H9 (cell line): ENCODE measurements at regions not wholly inside any gene's neighbourhood (a gene's known extent, or its start where the extent isn't known, plus 50 kb on each side); places are given as distances from the start of the nearest gene placed in this dataset.

Experiments
- DNase-seq: peaks from one replicate; pipeline ENCODE4 v3.0.0-alpha.2; 2017
- H2AFZ ChIP-seq: one replicate; pipeline ENCODE4 v1.6.1; 2013; ENCODE audit warnings: mild to moderate bottlenecking, low read length, control low read depth, moderate library complexity
- H2AK5ac ChIP-seq: 2 replicates; pipeline ENCODE4 v1.6.1; 2013; ENCODE audit warnings: low read length, control low read depth, mixed read lengths; ENCODE audit not compliant: insufficient read length
- H2BK120ac ChIP-seq: one replicate; pipeline ENCODE4 v1.6.1; 2013; ENCODE audit warnings: low read depth, mild to moderate bottlenecking, low read length, control low read depth, inconsistent platforms; ENCODE audit not compliant: poor library complexity, severe bottlenecking
- H2BK12ac ChIP-seq: 2 replicates; pipeline ENCODE4 v1.6.1; 2013; ENCODE audit warnings: low read length, control low read depth, mixed read lengths, low read depth; ENCODE audit not compliant: insufficient read length
- H2BK15ac ChIP-seq: 2 replicates; pipeline ENCODE4 v1.6.1; 2013; ENCODE audit warnings: low read depth, low read length, control low read depth
- H2BK20ac ChIP-seq: one replicate; pipeline ENCODE4 v1.6.1; 2013; ENCODE audit warnings: low read depth, mild to moderate bottlenecking, low read length, control low read depth, inconsistent platforms; ENCODE audit not compliant: poor library complexity, severe bottlenecking
- H2BK5ac ChIP-seq: 2 replicates; pipeline ENCODE4 v1.6.1; 2013; ENCODE audit warnings: low read length, control low read depth, mixed read lengths; ENCODE audit not compliant: insufficient read length
- H3K14ac ChIP-seq: 2 replicates; pipeline ENCODE4 v1.6.1; 2013; ENCODE audit warnings: low read length, control low read depth; ENCODE audit not compliant: insufficient read depth
- H3K18ac ChIP-seq: 2 replicates; pipeline ENCODE4 v1.6.1; 2013; ENCODE audit warnings: low read depth, mild to moderate bottlenecking, mixed read lengths, low read length, control low read depth; ENCODE audit not compliant: insufficient read length
- H3K23ac ChIP-seq: 2 replicates; pipeline ENCODE4 v1.6.1; 2013; ENCODE audit warnings: low read length, control low read depth, mixed read lengths, low read depth; ENCODE audit not compliant: insufficient read length
- H3K23me2 ChIP-seq: 2 replicates; pipeline ENCODE4 v1.6.1; 2013; ENCODE audit warnings: low read depth, mild to moderate bottlenecking, mixed read lengths, low read length, control low read depth; ENCODE audit not compliant: insufficient read length, poor library complexity, severe bottlenecking
- H3K27ac ChIP-seq: 2 replicates; pipeline ENCODE4 v1.5.1; 2013; ENCODE audit warnings: low read length, control low read depth, mixed read lengths, low read depth; ENCODE audit not compliant: insufficient read length
- H3K27me3 ChIP-seq: 2 replicates; pipeline ENCODE4 v1.6.1; 2013; ENCODE audit warnings: low read length, control low read depth, inconsistent platforms; ENCODE audit not compliant: insufficient read depth
- H3K4ac ChIP-seq: 2 replicates; pipeline ENCODE4 v1.6.1; 2013; ENCODE audit warnings: low read depth, mild to moderate bottlenecking, control low read depth, inconsistent platforms, low read length, moderate library complexity
- H3K4me1 ChIP-seq: 2 replicates; pipeline ENCODE4 v1.6.1; 2013; ENCODE audit warnings: low read length, control low read depth, inconsistent platforms; ENCODE audit not compliant: insufficient read depth
- H3K4me2 ChIP-seq: 2 replicates; pipeline ENCODE4 v1.6.1; 2013; ENCODE audit warnings: low read length, control low read depth, mixed read lengths; ENCODE audit not compliant: insufficient read length, insufficient read depth
- H3K56ac ChIP-seq: 2 replicates; pipeline ENCODE4 v1.6.1; 2013; ENCODE audit warnings: low read depth, mild to moderate bottlenecking, mixed read lengths, low read length, control low read depth; ENCODE audit not compliant: insufficient read length
- H3K79me1 ChIP-seq: 2 replicates; pipeline ENCODE4 v1.6.1; 2013; ENCODE audit warnings: low read depth, mild to moderate bottlenecking, moderate library complexity, low read length, control low read depth, inconsistent platforms; ENCODE audit not compliant: insufficient read depth, poor library complexity, severe bottlenecking
- H3K79me2 ChIP-seq: 2 replicates; pipeline ENCODE4 v1.6.1; 2013; ENCODE audit warnings: low read length, control low read depth, inconsistent platforms; ENCODE audit not compliant: insufficient read depth
- H3K9ac ChIP-seq: 2 replicates; pipeline ENCODE4 v1.6.1; 2013; ENCODE audit warnings: low read length, control low read depth, mixed read lengths; ENCODE audit not compliant: insufficient read length; ENCODE audit errors: extremely low read depth
- H3K9me3 ChIP-seq: one replicate; pipeline ENCODE4 v1.6.1; 2013; ENCODE audit warnings: low read depth, low read length, inconsistent platforms; ENCODE audit not compliant: control insufficient read depth
- H3T11ph ChIP-seq: one replicate; pipeline ENCODE4 v1.6.1; 2013; ENCODE audit warnings: mild to moderate bottlenecking, low read length, control low read depth, inconsistent platforms
- H4K20me1 ChIP-seq: one replicate; pipeline ENCODE4 v1.6.1; 2013; ENCODE audit not compliant: control insufficient read depth, insufficient read length, insufficient read depth
- H4K5ac ChIP-seq: 2 replicates; pipeline ENCODE4 v1.6.1; 2013; ENCODE audit warnings: low read depth, mild to moderate bottlenecking, mixed read lengths, low read length, control low read depth; ENCODE audit not compliant: insufficient read length
- H4K8ac ChIP-seq: replicated peaks from 2 replicates; pipeline ENCODE4 v1.6.1; 2013; ENCODE audit warnings: low read length, control low read depth, mixed read lengths, low read depth; ENCODE audit not compliant: insufficient read length
- H4K91ac ChIP-seq: 2 replicates; pipeline ENCODE4 v1.6.1; 2013; ENCODE audit warnings: low read depth, mild to moderate bottlenecking, moderate library complexity, mixed read lengths, low read length, control low read depth; ENCODE audit not compliant: insufficient read length
- H3K27ac Mint-ChIP-seq, 3 experiments: 2 replicates in 2 of 3; 3 replicates in 1 of 3; pipeline ENCODE4 v1.8.0; 2020 to 2021; ENCODE audit warnings: mixed read lengths in 3 of 3, mild to moderate bottlenecking in 1 of 3, moderate library complexity in 1 of 3
- H3K27me3 Mint-ChIP-seq: 2 replicates; pipeline ENCODE4 v1.8.0; 2021; ENCODE audit warnings: low read depth, mild to moderate bottlenecking, moderate library complexity, mixed read lengths
- H3K36me3 Mint-ChIP-seq, 3 experiments: 2 replicates in 2 of 3; 3 replicates in 1 of 3; pipeline ENCODE4 v1.8.0; 2020 to 2021; ENCODE audit warnings: low read depth in 3 of 3, mixed read lengths in 3 of 3; ENCODE audit not compliant: insufficient read depth in 1 of 3
- H3K4me1 Mint-ChIP-seq, 2 experiments: 2 replicates each; pipeline ENCODE4 v1.8.0; 2020; ENCODE audit warnings: mixed read lengths in 2 of 2
- H3K4me3 Mint-ChIP-seq, 2 experiments: 2 replicates in 1 of 2; 3 replicates in 1 of 2; pipeline ENCODE4 v1.8.0; 2020 to 2021; ENCODE audit warnings: mild to moderate bottlenecking in 2 of 2, mixed read lengths in 2 of 2, moderate library complexity in 1 of 2
- H3K9me3 Mint-ChIP-seq, 2 experiments: 2 replicates in 1 of 2; 3 replicates in 1 of 2; pipeline ENCODE4 v1.8.0; 2020; ENCODE audit warnings: mild to moderate bottlenecking in 2 of 2, mixed read lengths in 2 of 2, moderate library complexity in 1 of 2
- WGBS: extraction: QIAGEN DNeasy Blood & Tissue Kit; methylation state at CpG from one replicate; pipeline ENCODE4 v1.1.7; 2013; ENCODE audit warnings: missing lambda C conversion rate, low lambda C conversion rate, mixed read lengths; ENCODE audit not compliant: insufficient read length; ENCODE audit errors: extremely low coverage; 5-methylcytosine and 5-hydroxymethylcytosine counted together
- TF ChIP-seq, protein P1 (sequence below): fragments of 200-600 bp; sonication (generic); conservative IDR thresholded peaks from 3 replicates; pipeline ENCODE4 v1.8.0; 2021; ENCODE audit warnings: antibody characterized with exemption, mild to moderate bottlenecking

DNA sequence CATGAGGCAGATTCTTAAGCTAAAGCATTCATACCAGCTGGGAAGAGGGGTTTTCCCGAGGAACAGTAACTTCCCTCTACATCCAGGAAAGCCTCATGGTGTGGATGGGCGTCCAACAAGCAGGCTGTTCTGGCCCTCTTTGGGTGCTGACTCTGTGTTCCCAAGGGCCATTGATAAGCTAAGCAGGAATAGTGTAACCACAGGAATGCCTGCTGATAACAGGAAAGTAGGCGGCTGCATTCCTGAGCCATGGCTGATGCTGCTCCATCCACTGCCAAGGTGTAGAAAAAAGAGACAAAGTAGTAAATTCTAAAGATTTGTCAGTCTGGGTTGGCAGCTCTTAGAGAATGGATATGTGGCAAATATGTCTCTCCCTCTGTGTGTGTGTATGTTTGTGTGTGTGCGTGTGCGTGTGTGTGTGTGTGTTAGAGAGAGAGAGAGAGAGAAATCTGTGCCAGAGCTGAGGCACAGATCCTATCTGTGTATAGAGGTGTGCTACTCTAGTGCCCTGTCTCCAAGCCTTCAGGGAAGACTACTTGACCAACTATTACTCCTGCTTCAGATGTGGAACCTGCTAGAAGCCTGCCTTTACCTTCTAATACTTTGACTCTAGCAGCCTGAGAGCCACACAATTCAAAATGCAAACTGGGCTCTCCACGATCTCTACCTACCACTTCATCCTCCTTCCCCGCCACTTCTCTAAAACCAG lies 353.1 kb upstream of the NR3C2 start:
- no peak overlapping the region for H2BK15ac ChIP-seq
- H2AK5ac ChIP-seq, result no peak overlapping the region
- no peak overlapping the region for H4K91ac ChIP-seq
- Mint-ChIP-seq H3K9me3 (no peaks in the 10 kb centered on the region), H3K36me3 (no peaks in the 10 kb centered on the region), H3K4me1 (peaks cover 10 to 14% of the 10 kb centered on the region in 2 experiments), H3K4me3 (no peak overlapping the region), H3K27ac (no peak overlapping the region; a peak in 2 of 7 replicates), H3K27me3 (no peaks in the 10 kb centered on the region)
- no peak overlapping the region for H3T11ph ChIP-seq
- no peak overlapping the region for H2BK12ac ChIP-seq
- H4K8ac ChIP-seq, result no peak overlapping the region
- H3K9me3 ChIP-seq, result no peaks in the 10 kb centered on the region
- H3K18ac ChIP-seq, result no peak overlapping the region
- H4K5ac ChIP-seq, result no peak overlapping the region
- H2AFZ ChIP-seq, result no peak overlapping the region
- H3K9ac ChIP-seq, result no peak overlapping the region
- H3K14ac ChIP-seq, result no peak overlapping the region
- TF ChIP-seq, protein P1, sequence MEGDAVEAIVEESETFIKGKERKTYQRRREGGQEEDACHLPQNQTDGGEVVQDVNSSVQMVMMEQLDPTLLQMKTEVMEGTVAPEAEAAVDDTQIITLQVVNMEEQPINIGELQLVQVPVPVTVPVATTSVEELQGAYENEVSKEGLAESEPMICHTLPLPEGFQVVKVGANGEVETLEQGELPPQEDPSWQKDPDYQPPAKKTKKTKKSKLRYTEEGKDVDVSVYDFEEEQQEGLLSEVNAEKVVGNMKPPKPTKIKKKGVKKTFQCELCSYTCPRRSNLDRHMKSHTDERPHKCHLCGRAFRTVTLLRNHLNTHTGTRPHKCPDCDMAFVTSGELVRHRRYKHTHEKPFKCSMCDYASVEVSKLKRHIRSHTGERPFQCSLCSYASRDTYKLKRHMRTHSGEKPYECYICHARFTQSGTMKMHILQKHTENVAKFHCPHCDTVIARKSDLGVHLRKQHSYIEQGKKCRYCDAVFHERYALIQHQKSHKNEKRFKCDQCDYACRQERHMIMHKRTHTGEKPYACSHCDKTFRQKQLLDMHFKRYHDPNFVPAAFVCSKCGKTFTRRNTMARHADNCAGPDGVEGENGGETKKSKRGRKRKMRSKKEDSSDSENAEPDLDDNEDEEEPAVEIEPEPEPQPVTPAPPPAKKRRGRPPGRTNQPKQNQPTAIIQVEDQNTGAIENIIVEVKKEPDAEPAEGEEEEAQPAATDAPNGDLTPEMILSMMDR, result no peak
- H3K4me1 ChIP-seq, result peaks cover 4% of the 10 kb centered on the region; the same call in 1 of the 2 replicates
- H3K27ac ChIP-seq, result no peak overlapping the region
- no peaks in the 10 kb centered on the region for H3K79me2 ChIP-seq
- H3K27me3 ChIP-seq, result no peaks in the 10 kb centered on the region
- H3K56ac ChIP-seq, result no peak overlapping the region
- H2BK5ac ChIP-seq, result no peak overlapping the region
- H3K79me1 ChIP-seq, result no peaks in the 10 kb centered on the region
- no peak overlapping the region for H3K4me2 ChIP-seq
- no peaks in the 10 kb centered on the region for H4K20me1 ChIP-seq
- no peaks in the 10 kb centered on the region for H3K23me2 ChIP-seq
- DNase-seq, result peak; percentile 39
- no peak overlapping the region for H2BK120ac ChIP-seq
- H3K23ac ChIP-seq, result no peak overlapping the region
- H3K4ac ChIP-seq, result no peak overlapping the region
- WGBS, result no CpG with 5 or more reads among the region's 7 CpGs
- no peak overlapping the region for H2BK20ac ChIP-seq
